ENCODE measurements at regions not wholly inside any gene's neighbourhood (a gene's known extent, or its start where the extent isn't known, plus 50 kb on each side); places are given as distances from the start of the nearest gene placed in this dataset.
"Not testable (repeated sequence)": the region's sequence is repeated elsewhere in the genome, so short reads cannot be mapped to it uniquely, and the experiment has no call there.

- no peak for DNase-seq
Measured at GRCh38 chr6:139536751-139537617, 162.5 kb upstream of the CITED2 start.

GRCh38 chr6:139534472-139535115 is 160.1 kb upstream of the CITED2 start:
- DNase-seq = peak in 2 of 5 experiments; percentile 35 to 84

- peak in 1 of 5 experiments; percentile 51 for DNase-seq
Measured at GRCh38 chr6:139533573-139534471, 159.4 kb upstream of the CITED2 start.

GRCh38 chr6:139533171-139533570 is 158.7 kb upstream of the CITED2 start:
- no peak for DNase-seq

GRCh38 chr6:139531148-139532115 is 157.0 kb upstream of the CITED2 start:
- peak in 3 of 5 experiments; percentile 11 to 97 (median 60) for DNase-seq

GRCh38 chr6:139530561-139530960 is 156.1 kb upstream of the CITED2 start:
- DNase-seq = peak in 2 of 5 experiments; percentile 8 to 74

- DNase-seq = no peak
Measured at GRCh38 chr6:139529420-139529819, 155.0 kb upstream of the CITED2 start.

GRCh38 chr6:139528471-139528870 is 154.0 kb upstream of the CITED2 start:
- DNase-seq = no peak

- no peak for DNase-seq
Measured at GRCh38 chr6:139525415-139525814, 151.0 kb upstream of the CITED2 start.

GRCh38 chr6:139523986-139524385 is 149.5 kb upstream of the CITED2 start:
- DNase-seq = no peak

- no peak for DNase-seq
Measured at GRCh38 chr6:139522511-139523220, 148.2 kb upstream of the CITED2 start.

- DNase-seq = no peak
Measured at GRCh38 chr6:139521338-139521737, 146.9 kb upstream of the CITED2 start.

- DNase-seq = no peak
Measured at GRCh38 chr6:139520321-139520768, 145.9 kb upstream of the CITED2 start.

- DNase-seq = no peak
Measured at GRCh38 chr6:139519571-139520031, 145.2 kb upstream of the CITED2 start.

GRCh38 chr6:139519097-139519496 is 144.6 kb upstream of the CITED2 start:
- DNase-seq = no peak

GRCh38 chr6:139518556-139519091 is 144.2 kb upstream of the CITED2 start:
- DNase-seq = no peak

- DNase-seq = not testable (repeated sequence)
Measured at GRCh38 chr6:139517998-139518555, 143.6 kb upstream of the CITED2 start.

- peak in 1 of 5 experiments; percentile 40 for DNase-seq
Measured at GRCh38 chr6:139515511-139515910, 141.1 kb upstream of the CITED2 start.

- no peak for DNase-seq
Measured at GRCh38 chr6:139514819-139515218, 140.4 kb upstream of the CITED2 start.

Data from T-helper 2 cell (primary cell).